A673 (cell line): ENCODE measurements at regions not wholly inside any gene's neighbourhood (a gene's known extent, or its start where the extent isn't known, plus 50 kb on each side); places are given as distances from the start of the nearest gene placed in this dataset.

Source experiments
- BruUV-seq: library from RNA; stranded (reverse); fragments of 400-500 nt; replicated peaks from 2 replicates; lab custom pipeline; 2021; lab: Mats Ljungman, UMichigan
- CTCF ChIA-PET: fragments of 300-600 bp; sonication (Branson Sonifier 250); formaldehyde crosslinking; loops from one replicate; lab custom pipeline; 2022; ENCODE audit warnings: antibody characterized with exemption; lab: Charles Lee
- POLR2A ChIA-PET: fragments of 300-600 bp; sonication (Branson Sonifier 250); formaldehyde crosslinking; loops from one replicate; lab custom pipeline; 2022; ENCODE audit warnings: antibody characterized with exemption; ENCODE audit not compliant: low non-redundant PET; lab: Charles Lee
- DNase-seq: peaks from one replicate; pipeline ENCODE4 v3.0.0-alpha.2; 2015; ENCODE audit warnings: low spot score
- H3K27ac ChIP-seq: fragments of 200-600 bp; sonication (generic); 2 replicates; pipeline ENCODE4 v1.5.1; 2016; ENCODE audit warnings: mixed run types, low read depth, mild to moderate bottlenecking, mixed read lengths, antibody characterized with exemption, low read length; ENCODE audit not compliant: poor library complexity, severe bottlenecking
- H3K27me3 ChIP-seq: fragments of 200-600 bp; sonication (generic); replicated peaks from 2 replicates; pipeline ENCODE4 v1.6.1; 2017; ENCODE audit warnings: mixed run types, low read depth, mild to moderate bottlenecking, mixed read lengths, antibody characterized with exemption, low read length; ENCODE audit not compliant: insufficient read depth, poor library complexity
- H3K36me3 ChIP-seq: fragments of 200-600 bp; sonication (generic); 2 replicates; pipeline ENCODE4 v1.6.1; 2016; ENCODE audit warnings: mixed run types, mild to moderate bottlenecking, mixed read lengths, antibody characterized with exemption, low read length; ENCODE audit not compliant: insufficient read depth, poor library complexity, severe bottlenecking
- H3K4me1 ChIP-seq: fragments of 200-600 bp; sonication (generic); 2 replicates; pipeline ENCODE4 v1.6.1; 2017; ENCODE audit warnings: mixed run types, mild to moderate bottlenecking, mixed read lengths, antibody characterized with exemption, low read length; ENCODE audit not compliant: insufficient read depth, poor library complexity, severe bottlenecking
- H3K4me3 ChIP-seq: fragments of 200-600 bp; sonication (generic); 2 replicates; pipeline ENCODE4 v1.5.1; 2016; ENCODE audit warnings: low read depth, mixed run types, mild to moderate bottlenecking, mixed read lengths, low read length; ENCODE audit not compliant: poor library complexity, severe bottlenecking
- H3K9me3 ChIP-seq: fragments of 200-600 bp; sonication (generic); 2 replicates; pipeline ENCODE4 v1.6.1; 2016; ENCODE audit warnings: mixed run types, low read depth, mild to moderate bottlenecking, mixed read lengths, antibody characterized with exemption, low read length; ENCODE audit not compliant: poor library complexity, severe bottlenecking
- EZH2 ChIP-seq: fragments of 200-600 bp; sonication (generic); IDR thresholded peaks from 2 replicates; pipeline ENCODE4 v1.6.1; 2017; ENCODE audit warnings: borderline replicate concordance, low read depth, mild to moderate bottlenecking, mixed read lengths, antibody characterized with exemption, low read length; ENCODE audit not compliant: poor library complexity, severe bottlenecking
- intact Hi-C: fragments of 100-400 bp; cut with micrococcal nuclease; formaldehyde crosslinking; loops from one replicate; pipeline ENCODE4 v1.10.0; 2022; ENCODE audit not compliant: unreplicated experiment
- TF ChIP-seq, protein P1 (sequence below): fragments of 300-800, 200-600 bp; sonication (generic); conservative IDR thresholded peaks from 2 replicates; pipeline ENCODE4 v1.5.1; 2017; ENCODE audit warnings: low read depth, mild to moderate bottlenecking, antibody characterized with exemption, low read length, moderate library complexity, mixed read lengths

- H3K4me3 ChIP-seq = no peak overlapping the region
- BruUV-seq = no TSS peak
- no peak overlapping the region for H3K27ac ChIP-seq
- H3K9me3 ChIP-seq = no peaks in the 10 kb centered on the region
- CTCF ChIA-PET = no interaction called here
- intact Hi-C loops = no loop called here
- H3K36me3 ChIP-seq = no peaks in the 10 kb centered on the region
- POLR2A ChIA-PET = no interaction called here
- no peak for DNase-seq
- H3K27me3 ChIP-seq = no peaks in the 10 kb centered on the region
- no peaks in the 10 kb centered on the region for H3K4me1 ChIP-seq
- TF ChIP-seq, protein P1, sequence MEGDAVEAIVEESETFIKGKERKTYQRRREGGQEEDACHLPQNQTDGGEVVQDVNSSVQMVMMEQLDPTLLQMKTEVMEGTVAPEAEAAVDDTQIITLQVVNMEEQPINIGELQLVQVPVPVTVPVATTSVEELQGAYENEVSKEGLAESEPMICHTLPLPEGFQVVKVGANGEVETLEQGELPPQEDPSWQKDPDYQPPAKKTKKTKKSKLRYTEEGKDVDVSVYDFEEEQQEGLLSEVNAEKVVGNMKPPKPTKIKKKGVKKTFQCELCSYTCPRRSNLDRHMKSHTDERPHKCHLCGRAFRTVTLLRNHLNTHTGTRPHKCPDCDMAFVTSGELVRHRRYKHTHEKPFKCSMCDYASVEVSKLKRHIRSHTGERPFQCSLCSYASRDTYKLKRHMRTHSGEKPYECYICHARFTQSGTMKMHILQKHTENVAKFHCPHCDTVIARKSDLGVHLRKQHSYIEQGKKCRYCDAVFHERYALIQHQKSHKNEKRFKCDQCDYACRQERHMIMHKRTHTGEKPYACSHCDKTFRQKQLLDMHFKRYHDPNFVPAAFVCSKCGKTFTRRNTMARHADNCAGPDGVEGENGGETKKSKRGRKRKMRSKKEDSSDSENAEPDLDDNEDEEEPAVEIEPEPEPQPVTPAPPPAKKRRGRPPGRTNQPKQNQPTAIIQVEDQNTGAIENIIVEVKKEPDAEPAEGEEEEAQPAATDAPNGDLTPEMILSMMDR = no peak
- TF ChIP-seq EZH2 = no peak
Measured at GRCh38 chr9:19689328-19690101, 99.3 kb downstream of the SLC24A2 start.

GRCh38 chr9:19683715-19684114, 105.1 kb downstream of the SLC24A2 start:
- ChIA-PET POLR2A (no interaction called here), CTCF (no interaction called here)
- no peak for TF ChIP-seq EZH2
- TF ChIP-seq, protein P1 = no peak
- Histone ChIP-seq H3K9me3 (no peaks in the 10 kb centered on the region), H3K4me1 (no peaks in the 10 kb centered on the region), H3K27ac (no peak overlapping the region), H3K36me3 (no peaks in the 10 kb centered on the region), H3K27me3 (no peaks in the 10 kb centered on the region), H3K4me3 (no peak overlapping the region)
- no TSS peak for BruUV-seq
- intact Hi-C loops = no loop called here
- DNase-seq = no peak

- H3K9me3 ChIP-seq = no peaks in the 10 kb centered on the region
- no peaks in the 10 kb centered on the region for H3K4me1 ChIP-seq
- no peaks in the 10 kb centered on the region for H3K36me3 ChIP-seq
- no peaks in the 10 kb centered on the region for H3K27me3 ChIP-seq
- BruUV-seq = no TSS peak
- no peak overlapping the region for H3K4me3 ChIP-seq
- TF ChIP-seq EZH2 = no peak
- TF ChIP-seq, protein P1 = no peak
- DNase-seq = no peak
- CTCF ChIA-PET = no interaction called here
- no peak overlapping the region for H3K27ac ChIP-seq
- POLR2A ChIA-PET = interaction anchor here (0.5 kb wide), 1 partner anchor 67 kb away, joined by 3 read pairs; no protein-coding TSS in a partner anchor
- intact Hi-C loops = no loop called here
Measured at GRCh38 chr9:19682397-19682796, 106.4 kb downstream of the SLC24A2 start.
